Caco-2 (cell line): ENCODE measurements at regions not wholly inside any gene's neighbourhood (a gene's known extent, or its start where the extent isn't known, plus 50 kb on each side); places are given as distances from the start of the nearest gene placed in this dataset.
"Not testable (repeated sequence)": the region's sequence is repeated elsewhere in the genome, so short reads cannot be mapped to it uniquely, and the experiment has no call there.

Source experiments
- BruUV-seq: library from RNA; stranded (reverse); fragments of 400-500 nt; replicated peaks from 2 replicates; lab custom pipeline; 2021; lab: Mats Ljungman, UMichigan
- CTCF ChIA-PET: fragments of 300-600 bp; sonication (Branson Sonifier 250); formaldehyde crosslinking; loops from one replicate; lab custom pipeline; 2022; ENCODE audit warnings: antibody characterized with exemption; lab: Charles Lee
- POLR2A ChIA-PET: fragments of 300-600 bp; sonication (Branson Sonifier 250); formaldehyde crosslinking; loops from one replicate; lab custom pipeline; 2022; ENCODE audit warnings: antibody characterized with exemption; lab: Charles Lee
- DNase-seq, 2 experiments: peaks; one replicate each; pipeline versions ENCODE4 v3.0.0 to v3.0.0-alpha.2; 2020 to 2022
- H3K27me3 ChIP-seq: replicated peaks from 2 replicates; pipeline ENCODE4 v1.6.0; 2011; ENCODE audit warnings: low read length; ENCODE audit not compliant: control insufficient read depth, insufficient read depth
- H3K36me3 ChIP-seq: 2 replicates; pipeline ENCODE4 v1.5.1; 2011; ENCODE audit warnings: low read length; ENCODE audit not compliant: control insufficient read depth, insufficient read depth
- H3K4me1 ChIP-seq: fragments of 250-450 bp; sonication (Bioruptor Pico); 2 replicates; pipeline ENCODE4 v1.5.1; 2020; ENCODE audit warnings: mild to moderate bottlenecking
- H3K4me3 ChIP-seq: 2 replicates; pipeline ENCODE4 v1.5.1; 2011; ENCODE audit warnings: low read depth, mild to moderate bottlenecking, control low read depth, low read length
- H3K9me3 ChIP-seq: fragments of 250-450 bp; sonication (Bioruptor Pico); 2 replicates; pipeline ENCODE4 v1.5.1; 2020; ENCODE audit warnings: mild to moderate bottlenecking, moderate library complexity
- H3K27ac Mint-ChIP-seq: one replicate; pipeline ENCODE4 v1.8.0; 2022; ENCODE audit warnings: mixed read lengths; ENCODE audit not compliant: unreplicated experiment
- H3K27me3 Mint-ChIP-seq: one replicate; pipeline ENCODE4 v1.8.0; 2022; ENCODE audit warnings: mixed read lengths; ENCODE audit not compliant: insufficient read depth, unreplicated experiment
- H3K36me3 Mint-ChIP-seq: one replicate; pipeline ENCODE4 v1.8.0; 2022; ENCODE audit warnings: mild to moderate bottlenecking, mixed read lengths; ENCODE audit not compliant: insufficient read depth, unreplicated experiment
- H3K4me1 Mint-ChIP-seq: one replicate; pipeline ENCODE4 v1.8.0; 2022; ENCODE audit warnings: low read depth, mixed read lengths; ENCODE audit not compliant: unreplicated experiment
- H3K4me3 Mint-ChIP-seq: one replicate; pipeline ENCODE4 v1.8.0; 2022; ENCODE audit warnings: mild to moderate bottlenecking, moderate library complexity, mixed read lengths; ENCODE audit not compliant: unreplicated experiment
- H3K9me3 Mint-ChIP-seq: one replicate; pipeline ENCODE4 v1.8.0; 2022; ENCODE audit warnings: mixed read lengths; ENCODE audit not compliant: unreplicated experiment
- intact Hi-C: fragments of 100-400 bp; cut with micrococcal nuclease; formaldehyde crosslinking; loops from one replicate; pipeline ENCODE4 v1.10.0; 2022; ENCODE audit not compliant: unreplicated experiment
- TF ChIP-seq, protein P1 (sequence below), 2 experiments: fragments of 200-600 bp in 1 of 2; IDR thresholded peaks; 1 replicate in 1 of 2; 2 replicates in 1 of 2; pipeline versions ENCODE4 v1.5.1 to v1.8.0; 2011 to 2022; ENCODE audit warnings: antibody characterized with exemption in 1 of 2, control low read depth in 1 of 2, inconsistent platforms in 1 of 2, low read depth in 1 of 2, low read length in 1 of 2, mild to moderate bottlenecking in 1 of 2, moderate library complexity in 1 of 2; ENCODE audit not compliant: insufficient read depth in 1 of 2, severe bottlenecking in 1 of 2, unreplicated experiment in 1 of 2

- H3K4me3 Mint-ChIP-seq = no peak overlapping the region
- no peaks in the 10 kb centered on the region for H3K27me3 ChIP-seq
- no peaks in the 10 kb centered on the region for H3K36me3 Mint-ChIP-seq
- ChIA-PET CTCF (no interaction called here), POLR2A (no interaction called here)
- DNase-seq = no peak
- H3K27me3 Mint-ChIP-seq = no peaks in the 10 kb centered on the region
- no peaks in the 10 kb centered on the region for H3K9me3 Mint-ChIP-seq
- TF ChIP-seq, protein P1, sequence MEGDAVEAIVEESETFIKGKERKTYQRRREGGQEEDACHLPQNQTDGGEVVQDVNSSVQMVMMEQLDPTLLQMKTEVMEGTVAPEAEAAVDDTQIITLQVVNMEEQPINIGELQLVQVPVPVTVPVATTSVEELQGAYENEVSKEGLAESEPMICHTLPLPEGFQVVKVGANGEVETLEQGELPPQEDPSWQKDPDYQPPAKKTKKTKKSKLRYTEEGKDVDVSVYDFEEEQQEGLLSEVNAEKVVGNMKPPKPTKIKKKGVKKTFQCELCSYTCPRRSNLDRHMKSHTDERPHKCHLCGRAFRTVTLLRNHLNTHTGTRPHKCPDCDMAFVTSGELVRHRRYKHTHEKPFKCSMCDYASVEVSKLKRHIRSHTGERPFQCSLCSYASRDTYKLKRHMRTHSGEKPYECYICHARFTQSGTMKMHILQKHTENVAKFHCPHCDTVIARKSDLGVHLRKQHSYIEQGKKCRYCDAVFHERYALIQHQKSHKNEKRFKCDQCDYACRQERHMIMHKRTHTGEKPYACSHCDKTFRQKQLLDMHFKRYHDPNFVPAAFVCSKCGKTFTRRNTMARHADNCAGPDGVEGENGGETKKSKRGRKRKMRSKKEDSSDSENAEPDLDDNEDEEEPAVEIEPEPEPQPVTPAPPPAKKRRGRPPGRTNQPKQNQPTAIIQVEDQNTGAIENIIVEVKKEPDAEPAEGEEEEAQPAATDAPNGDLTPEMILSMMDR (IDR thresholded peaks at IDR 0.05; ENCODE audit: insufficient read depth in 1 of 2, low read depth in 1 of 2, low read length in 1 of 2, severe bottlenecking in 1 of 2, unreplicated experiment in 1 of 2) = no peak
- H3K4me3 ChIP-seq = no peak overlapping the region
- BruUV-seq = no TSS peak
- H3K36me3 ChIP-seq = no peaks in the 10 kb centered on the region
- H3K4me1 Mint-ChIP-seq = no peaks in the 10 kb centered on the region
- H3K9me3 ChIP-seq = no peaks in the 10 kb centered on the region
- H3K27ac Mint-ChIP-seq = no peak overlapping the region
- no peaks in the 10 kb centered on the region for H3K4me1 ChIP-seq
- intact Hi-C loops = no loop called here
Observed at GRCh38 chrX:26558719-26559386, 342.9 kb downstream of the MAGEB5 start.

DNA sequence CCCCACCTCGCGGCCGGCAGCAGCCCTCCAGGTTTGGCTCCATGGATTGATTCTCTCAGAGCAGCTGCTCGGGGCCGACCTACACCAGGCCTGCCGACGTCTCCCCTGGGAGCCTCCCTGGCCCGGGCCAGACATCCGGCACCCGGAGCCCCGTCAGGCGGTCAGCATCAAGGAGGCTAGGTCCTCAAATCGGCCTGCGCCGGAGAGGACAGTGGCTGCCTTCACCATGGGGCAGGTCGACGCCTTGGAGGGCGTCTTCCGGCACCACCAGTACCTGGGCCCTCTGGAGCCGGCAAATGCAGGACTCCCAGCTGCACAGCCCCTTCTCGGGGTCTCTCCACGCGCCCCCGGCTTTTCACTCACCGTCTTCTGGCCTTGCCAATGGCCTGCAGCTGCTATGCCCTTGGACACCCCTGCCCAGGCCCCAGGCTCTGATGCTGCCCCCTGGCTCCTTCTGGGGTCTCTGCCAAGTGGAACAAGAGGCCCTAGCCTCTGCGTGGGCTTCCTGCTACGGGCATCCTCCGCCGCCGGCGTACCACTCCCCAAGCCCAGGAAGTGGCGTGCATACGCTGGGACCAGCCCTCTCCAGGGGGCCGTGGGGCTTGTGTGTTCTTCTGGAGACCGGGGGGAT, 341.8 kb downstream of the MAGEB5 start:
- no peaks in the 10 kb centered on the region for H3K4me1 Mint-ChIP-seq
- DNase-seq = no peak
- Histone ChIP-seq H3K36me3 (no peaks in the 10 kb centered on the region), H3K9me3 (no peaks in the 10 kb centered on the region), H3K27me3 (no peaks in the 10 kb centered on the region), H3K4me3 (no peak overlapping the region), H3K4me1 (no peaks in the 10 kb centered on the region)
- H3K4me3 Mint-ChIP-seq = no peak overlapping the region
- BruUV-seq = no TSS peak
- ChIA-PET POLR2A (no interaction called here), CTCF (no interaction called here)
- TF ChIP-seq, protein P1 (IDR thresholded peaks at IDR 0.05; ENCODE audit: insufficient read depth in 1 of 2, low read depth in 1 of 2, low read length in 1 of 2, severe bottlenecking in 1 of 2, unreplicated experiment in 1 of 2) = no peak
- H3K27me3 Mint-ChIP-seq = no peaks in the 10 kb centered on the region
- no peak overlapping the region for H3K27ac Mint-ChIP-seq
- H3K9me3 Mint-ChIP-seq = no peaks in the 10 kb centered on the region
- H3K36me3 Mint-ChIP-seq = no peaks in the 10 kb centered on the region
- intact Hi-C loops = no loop called here

- CTCF ChIA-PET, BruUV-seq: not testable (repeated sequence)
- peak overlapping the region; percentile 69 for H3K4me3 Mint-ChIP-seq
Observed at GRCh38 chrX:26525768-26526167, 309.8 kb downstream of the MAGEB5 start.

More at GRCh38 chrX:26525768-26526167, 309.8 kb downstream of the MAGEB5 start:
- Histone ChIP-seq H3K4me1 (peaks cover 21% of the 10 kb centered on the region), H3K4me3 (peak overlapping the region; percentile 7; the same call in 1 of the 2 replicates)
- peaks cover 11% of the 10 kb centered on the region for H3K4me1 Mint-ChIP-seq
- H3K9me3 Mint-ChIP-seq, H3K36me3 ChIP-seq, H3K27me3 ChIP-seq, POLR2A ChIA-PET, H3K27me3 Mint-ChIP-seq, H3K36me3 Mint-ChIP-seq, H3K9me3 ChIP-seq: not testable (repeated sequence)
- peak overlapping the region; percentile 48 for H3K27ac Mint-ChIP-seq
- DNase-seq = peak; percentile 38 to 72
- intact Hi-C loops = loop anchor here (1.0 to 10.0 kb wide), 3 partner anchors 18 to 83 kb away; no protein-coding TSS in a partner anchor
